IPS-20b (cell line): ENCODE measurements at regions not wholly inside any gene's neighbourhood (a gene's known extent, or its start where the extent isn't known, plus 50 kb on each side); places are given as distances from the start of the nearest gene placed in this dataset.

Experiments
- H3K27ac ChIP-seq: one replicate; pipeline ENCODE4 v1.5.1; 2013; ENCODE audit warnings: low read length
- H3K27me3 ChIP-seq: 2 replicates; pipeline ENCODE4 v1.6.1; 2013; ENCODE audit warnings: mild to moderate bottlenecking, low read length, inconsistent platforms; ENCODE audit not compliant: insufficient read depth
- H3K36me3 ChIP-seq: 2 replicates; pipeline ENCODE4 v1.6.1; 2013; ENCODE audit warnings: low read depth, mild to moderate bottlenecking, inconsistent platforms, low read length, moderate library complexity; ENCODE audit not compliant: insufficient read depth
- H3K4me1 ChIP-seq: 2 replicates; pipeline ENCODE4 v1.6.1; 2013; ENCODE audit warnings: mild to moderate bottlenecking, control low read depth, inconsistent platforms, low read length, moderate library complexity; ENCODE audit not compliant: insufficient read depth
- H3K4me3 ChIP-seq: 2 replicates; pipeline ENCODE4 v1.5.1; 2013; ENCODE audit warnings: mild to moderate bottlenecking, low read length, inconsistent platforms
- H3K9ac ChIP-seq: 2 replicates; pipeline ENCODE4 v1.6.1; 2013; ENCODE audit warnings: low read depth, mild to moderate bottlenecking, inconsistent platforms, low read length, moderate library complexity
- H3K9me3 ChIP-seq: 2 replicates; pipeline ENCODE4 v1.6.1; 2013; ENCODE audit warnings: mild to moderate bottlenecking, low read depth, low read length, inconsistent platforms; ENCODE audit not compliant: insufficient read depth

GRCh38 chr3:104672331-104672730, 694.4 kb upstream of the ALCAM start:
- H3K4me1 ChIP-seq: no peaks in the 10 kb centered on the region
- no peaks in the 10 kb centered on the region for H3K36me3 ChIP-seq
- peaks cover 5% of the 10 kb centered on the region; the same call in 1 of the 2 replicates for H3K9me3 ChIP-seq
- no peak overlapping the region for H3K9ac ChIP-seq
- no peaks in the 10 kb centered on the region for H3K27me3 ChIP-seq
- no peak overlapping the region for H3K27ac ChIP-seq
- no peak overlapping the region for H3K4me3 ChIP-seq

GRCh38 chr3:104673981-104674380, 692.7 kb upstream of the ALCAM start:
- Histone ChIP-seq H3K9me3 (peaks cover 5% of the 10 kb centered on the region; the same call in 1 of the 2 replicates), H3K9ac (no peak overlapping the region), H3K4me3 (no peak overlapping the region), H3K27ac (no peak overlapping the region), H3K36me3 (no peaks in the 10 kb centered on the region), H3K27me3 (no peaks in the 10 kb centered on the region), H3K4me1 (no peaks in the 10 kb centered on the region)

DNA sequence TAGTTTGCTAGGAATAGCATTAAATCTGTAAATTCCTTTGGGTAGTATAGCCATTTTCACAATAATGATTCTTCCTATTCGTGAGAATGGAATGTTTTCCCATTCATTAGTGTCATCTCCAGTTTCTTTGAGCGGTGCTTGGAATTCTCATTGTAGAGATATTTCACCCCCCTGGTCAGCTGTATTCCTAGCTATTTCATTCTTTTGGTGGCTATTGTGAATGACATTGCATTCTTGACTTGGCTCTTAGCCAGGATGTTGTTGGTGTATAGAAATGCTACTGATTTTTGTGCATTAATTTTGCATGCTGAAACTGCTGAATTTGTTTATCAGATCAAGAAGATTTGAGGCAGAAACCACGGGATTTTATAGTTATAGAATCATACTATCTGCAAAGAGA, 690.5 kb upstream of the ALCAM start:
- Histone ChIP-seq H3K4me3 (no peak overlapping the region), H3K9me3 (peaks cover 5% of the 10 kb centered on the region; the same call in 1 of the 2 replicates), H3K27ac (no peak overlapping the region), H3K9ac (no peak overlapping the region), H3K4me1 (no peaks in the 10 kb centered on the region), H3K27me3 (no peaks in the 10 kb centered on the region), H3K36me3 (no peaks in the 10 kb centered on the region)

GRCh38 chr3:104677932-104678331, 688.8 kb upstream of the ALCAM start:
- no peak overlapping the region for H3K9ac ChIP-seq
- no peak overlapping the region for H3K4me3 ChIP-seq
- peaks cover 5% of the 10 kb centered on the region; the same call in 1 of the 2 replicates for H3K9me3 ChIP-seq
- H3K36me3 ChIP-seq: no peaks in the 10 kb centered on the region
- no peaks in the 10 kb centered on the region for H3K4me1 ChIP-seq
- no peaks in the 10 kb centered on the region for H3K27me3 ChIP-seq
- H3K27ac ChIP-seq: no peak overlapping the region

DNA sequence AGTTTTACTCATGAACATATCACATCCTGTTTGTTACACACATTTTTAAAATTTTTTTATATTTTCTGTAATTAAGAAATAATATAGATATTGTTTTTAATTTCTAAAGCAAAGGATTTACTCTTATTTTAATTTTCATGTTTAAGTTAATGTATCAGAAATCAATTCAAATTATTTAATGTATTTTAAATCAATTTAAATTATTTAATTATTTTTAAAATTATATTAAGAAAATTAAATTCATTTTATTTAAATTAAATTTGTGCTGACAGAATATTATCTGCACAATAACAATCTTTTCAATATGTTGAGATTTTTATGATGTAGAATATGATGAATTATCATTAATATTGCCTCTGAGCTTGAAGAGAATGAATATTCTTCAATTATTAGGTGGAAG, 681.2 kb upstream of the ALCAM start:
- H3K4me3 ChIP-seq: no peak overlapping the region
- no peaks in the 10 kb centered on the region for H3K9me3 ChIP-seq
- H3K9ac ChIP-seq: no peak overlapping the region
- no peak overlapping the region for H3K27ac ChIP-seq
- H3K27me3 ChIP-seq: no peaks in the 10 kb centered on the region
- H3K4me1 ChIP-seq: no peaks in the 10 kb centered on the region
- no peaks in the 10 kb centered on the region for H3K36me3 ChIP-seq

- no peaks in the 10 kb centered on the region for H3K27me3 ChIP-seq
- H3K4me3 ChIP-seq: no peak overlapping the region
- no peaks in the 10 kb centered on the region for H3K36me3 ChIP-seq
- no peak overlapping the region for H3K27ac ChIP-seq
- no peaks in the 10 kb centered on the region for H3K9me3 ChIP-seq
- no peaks in the 10 kb centered on the region for H3K4me1 ChIP-seq
- no peak overlapping the region for H3K9ac ChIP-seq
These were observed 679.3 kb upstream of the ALCAM start for GRCh38 chr3:104687362-104687761.

DNA sequence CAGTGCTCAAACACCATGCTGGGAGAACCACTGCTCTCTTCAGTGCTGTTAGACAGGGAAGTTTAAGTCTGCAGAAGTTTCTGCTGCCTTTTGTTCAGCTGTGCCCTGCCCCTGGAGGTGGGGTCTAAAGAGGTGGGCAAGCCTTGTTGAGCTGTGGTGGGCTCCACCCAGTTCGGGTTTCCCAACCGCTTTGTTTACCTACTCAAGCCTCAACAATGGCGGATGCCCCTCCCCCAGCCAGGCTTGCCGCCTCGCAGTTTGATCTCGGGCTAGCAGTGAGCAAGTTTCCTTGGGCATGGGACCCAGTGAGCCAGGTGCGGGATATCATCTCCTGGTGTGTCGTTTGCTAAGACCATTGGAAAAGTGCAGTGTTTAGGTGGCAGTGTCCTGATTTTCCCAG, 670.2 kb upstream of the ALCAM start:
- peaks cover 13% of the 10 kb centered on the region; the same call in 1 of the 2 replicates for H3K4me1 ChIP-seq
- no peaks in the 10 kb centered on the region for H3K27me3 ChIP-seq
- peaks cover 8% of the 10 kb centered on the region; the same call in 1 of the 2 replicates for H3K9me3 ChIP-seq
- no peaks in the 10 kb centered on the region for H3K36me3 ChIP-seq
- H3K27ac ChIP-seq: no peak overlapping the region
- H3K9ac ChIP-seq: no peak overlapping the region
- H3K4me3 ChIP-seq: no peak overlapping the region

DNA sequence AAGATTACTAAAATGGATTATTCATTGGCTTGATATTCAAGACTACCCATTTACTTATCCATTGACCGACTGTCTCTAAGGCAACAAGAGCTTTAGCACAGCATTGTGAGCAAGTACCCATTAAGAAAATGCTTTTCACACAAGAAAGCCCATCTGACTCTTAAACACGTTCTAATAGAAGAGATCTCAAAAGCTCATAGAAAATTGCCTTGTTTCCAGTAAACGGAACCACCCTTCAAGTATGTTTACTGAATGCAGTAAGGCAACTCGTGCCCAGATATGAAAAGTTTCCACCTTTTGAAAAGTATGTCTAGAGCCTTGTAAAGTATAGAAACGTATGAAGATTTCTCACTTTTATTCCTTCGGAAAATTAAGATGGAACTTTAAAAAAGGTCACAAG, 655.3 kb upstream of the ALCAM start:
- Histone ChIP-seq H3K9ac (no peak overlapping the region), H3K4me3 (no peak overlapping the region), H3K27me3 (no peaks in the 10 kb centered on the region), H3K4me1 (no peaks in the 10 kb centered on the region), H3K27ac (no peak overlapping the region), H3K36me3 (no peaks in the 10 kb centered on the region), H3K9me3 (no peaks in the 10 kb centered on the region)

- Histone ChIP-seq H3K9ac (no peak overlapping the region), H3K27me3 (no peaks in the 10 kb centered on the region), H3K4me1 (no peaks in the 10 kb centered on the region), H3K4me3 (no peak overlapping the region), H3K27ac (no peak overlapping the region), H3K9me3 (no peaks in the 10 kb centered on the region), H3K36me3 (no peaks in the 10 kb centered on the region)
These were observed 650.7 kb upstream of the ALCAM start for GRCh38 chr3:104715972-104716371.

- H3K27ac ChIP-seq: no peak overlapping the region
These were observed 648.9 kb upstream of the ALCAM start for GRCh38 chr3:104717828-104718196.

GRCh38 chr3:104723000-104723399, 643.7 kb upstream of the ALCAM start:
- Histone ChIP-seq H3K9me3 (no peaks in the 10 kb centered on the region), H3K27ac (no peak overlapping the region), H3K4me1 (no peaks in the 10 kb centered on the region), H3K36me3 (no peaks in the 10 kb centered on the region), H3K4me3 (no peak overlapping the region), H3K9ac (no peak overlapping the region), H3K27me3 (no peaks in the 10 kb centered on the region)

More at GRCh38 chr3:104717828-104718196, 648.9 kb upstream of the ALCAM start:
- Histone ChIP-seq H3K9me3 (no peaks in the 10 kb centered on the region), H3K9ac (no peak overlapping the region), H3K4me1 (no peaks in the 10 kb centered on the region), H3K27me3 (no peaks in the 10 kb centered on the region), H3K4me3 (no peak overlapping the region), H3K36me3 (no peaks in the 10 kb centered on the region)

DNA sequence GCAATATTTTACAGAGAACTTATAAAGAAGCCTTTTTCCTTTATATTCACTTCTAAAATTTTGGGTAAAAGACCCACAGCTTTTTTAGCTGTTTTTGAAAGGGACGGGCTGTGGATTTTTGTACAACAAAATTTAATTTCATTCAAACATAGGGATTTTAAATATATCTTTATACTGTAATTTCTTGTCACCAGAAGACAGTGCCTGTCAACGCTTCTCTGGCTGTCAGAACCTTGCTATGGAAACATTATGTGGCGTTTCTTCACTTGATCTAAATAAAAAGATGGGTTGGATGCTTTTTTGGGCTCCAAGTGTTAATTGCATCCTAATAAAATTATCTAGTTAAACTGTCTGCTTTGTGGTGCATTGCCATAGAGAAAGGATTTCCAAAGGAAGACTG, 635.6 kb upstream of the ALCAM start:
- Histone ChIP-seq H3K36me3 (no peaks in the 10 kb centered on the region), H3K27me3 (no peaks in the 10 kb centered on the region), H3K4me1 (no peaks in the 10 kb centered on the region), H3K27ac (no peak overlapping the region), H3K4me3 (no peak overlapping the region), H3K9ac (no peak overlapping the region), H3K9me3 (no peaks in the 10 kb centered on the region)

DNA sequence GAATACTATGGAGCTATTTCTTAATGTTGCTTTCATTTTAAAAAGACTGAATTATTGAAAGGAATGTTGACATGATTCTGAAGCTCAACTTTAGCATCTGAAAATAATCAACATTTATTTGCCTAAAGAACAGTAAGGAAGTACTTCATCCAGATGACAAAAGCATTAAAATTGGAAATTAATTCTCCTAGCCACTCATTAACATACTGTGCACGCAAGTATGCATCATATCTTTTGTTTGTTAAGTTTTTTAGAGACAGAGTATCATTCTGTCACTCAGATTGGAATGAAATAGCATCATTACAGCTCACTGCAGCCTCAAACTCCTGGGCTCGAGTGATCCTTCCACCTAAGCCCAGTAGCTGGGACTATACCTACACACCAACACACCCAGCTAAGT, 632.1 kb upstream of the ALCAM start:
- no peak overlapping the region for H3K9ac ChIP-seq
- H3K36me3 ChIP-seq: no peaks in the 10 kb centered on the region
- no peaks in the 10 kb centered on the region for H3K27me3 ChIP-seq
- H3K27ac ChIP-seq: no peak overlapping the region
- H3K4me1 ChIP-seq: no peaks in the 10 kb centered on the region
- no peak overlapping the region for H3K4me3 ChIP-seq
- H3K9me3 ChIP-seq: no peaks in the 10 kb centered on the region
